ENCODE measurements at regions not wholly inside any gene's neighbourhood (a gene's known extent, or its start where the extent isn't known, plus 50 kb on each side); places are given as distances from the start of the nearest gene placed in this dataset.
"Not testable (repeated sequence)": the region's sequence is repeated elsewhere in the genome, so short reads cannot be mapped to it uniquely, and the experiment has no call there.

GRCh38 chr4:79182209-79182608 lies 143.7 kb downstream of the NAA11 start:
- no peak for DNase-seq (ENCODE audit: low read depth in 1 of 2, low spot score in 2 of 2)

GRCh38 chr4:79181190-79181589 lies 144.7 kb downstream of the NAA11 start:
- DNase-seq (ENCODE audit: low read depth in 1 of 2, low spot score in 2 of 2): no peak

More at GRCh38 chr4:79182209-79182608, 143.7 kb downstream of the NAA11 start:
- Histone ChIP-seq H3K9me3 (replicated peaks) (no peaks in the 10 kb centered on the region), H3K27me3 (replicated peaks) (no peaks in the 10 kb centered on the region), H3K36me3 (no peaks in the 10 kb centered on the region), H3K4me3 (no peak overlapping the region), H3K4me1 (replicated peaks) (no peaks in the 10 kb centered on the region), H3K27ac (no peak overlapping the region)

GRCh38 chr4:79178760-79179159 lies 147.1 kb downstream of the NAA11 start:
- Histone ChIP-seq H3K36me3 (no peaks in the 10 kb centered on the region), H3K4me3 (no peak overlapping the region), H3K4me1 (replicated peaks) (no peaks in the 10 kb centered on the region), H3K27ac (no peak overlapping the region), H3K9me3 (replicated peaks) (no peaks in the 10 kb centered on the region), H3K27me3 (replicated peaks) (no peaks in the 10 kb centered on the region)
- DNase-seq (ENCODE audit: low read depth in 1 of 2, low spot score in 2 of 2): no peak

More at GRCh38 chr4:79181190-79181589, 144.7 kb downstream of the NAA11 start:
- Histone ChIP-seq H3K27ac (no peak overlapping the region), H3K9me3 (replicated peaks) (no peaks in the 10 kb centered on the region), H3K4me3 (no peak overlapping the region), H3K27me3 (replicated peaks) (no peaks in the 10 kb centered on the region), H3K36me3 (no peaks in the 10 kb centered on the region), H3K4me1 (replicated peaks) (no peaks in the 10 kb centered on the region)

- H3K27ac ChIP-seq: no peak overlapping the region
- H3K36me3 ChIP-seq: no peaks in the 10 kb centered on the region
These were observed 148.5 kb downstream of the NAA11 start for GRCh38 chr4:79177388-79177787.

GRCh38 chr4:79176351-79176750 lies 149.5 kb downstream of the NAA11 start:
- Histone ChIP-seq H3K36me3 (no peaks in the 10 kb centered on the region), H3K4me1 (replicated peaks) (no peaks in the 10 kb centered on the region), H3K4me3 (no peak overlapping the region), H3K9me3 (replicated peaks) (no peaks in the 10 kb centered on the region), H3K27ac (no peak overlapping the region), H3K27me3 (replicated peaks) (no peaks in the 10 kb centered on the region)
- DNase-seq (ENCODE audit: low read depth in 1 of 2, low spot score in 2 of 2): no peak

More at GRCh38 chr4:79177388-79177787, 148.5 kb downstream of the NAA11 start:
- no peak for DNase-seq (ENCODE audit: low read depth in 1 of 2, low spot score in 2 of 2)
- Histone ChIP-seq H3K9me3 (replicated peaks) (no peaks in the 10 kb centered on the region), H3K27me3 (replicated peaks) (no peaks in the 10 kb centered on the region), H3K4me3 (no peak overlapping the region), H3K4me1 (replicated peaks) (no peaks in the 10 kb centered on the region)

GRCh38 chr4:79175716-79176115 lies 150.1 kb downstream of the NAA11 start:
- no peak for DNase-seq (ENCODE audit: low read depth in 1 of 2, low spot score in 2 of 2)
- Histone ChIP-seq H3K4me1 (replicated peaks) (no peaks in the 10 kb centered on the region), H3K36me3 (no peaks in the 10 kb centered on the region), H3K4me3 (no peak overlapping the region), H3K27ac (no peak overlapping the region), H3K27me3 (replicated peaks) (no peaks in the 10 kb centered on the region), H3K9me3 (replicated peaks) (no peaks in the 10 kb centered on the region)

GRCh38 chr4:79174490-79175252 lies 151.2 kb downstream of the NAA11 start:
- H3K27me3 ChIP-seq (replicated peaks): no peaks in the 10 kb centered on the region
- H3K4me1 ChIP-seq (replicated peaks): no peaks in the 10 kb centered on the region
- H3K36me3 ChIP-seq: no peaks in the 10 kb centered on the region
- H3K4me3 ChIP-seq: no peak overlapping the region
- H3K9me3 ChIP-seq (replicated peaks): no peaks in the 10 kb centered on the region
- no peak overlapping the region for H3K27ac ChIP-seq
- DNase-seq (ENCODE audit: low read depth in 1 of 2, low spot score in 2 of 2): no peak

GRCh38 chr4:79173186-79173585 lies 152.7 kb downstream of the NAA11 start:
- H3K36me3 ChIP-seq: no peaks in the 10 kb centered on the region
- no peaks in the 10 kb centered on the region for H3K4me1 ChIP-seq (replicated peaks)
- no peaks in the 10 kb centered on the region for H3K9me3 ChIP-seq (replicated peaks)
- H3K4me3 ChIP-seq: no peak overlapping the region
- no peaks in the 10 kb centered on the region for H3K27me3 ChIP-seq (replicated peaks)
- DNase-seq (ENCODE audit: low read depth in 1 of 2, low spot score in 2 of 2): no peak
- no peak overlapping the region for H3K27ac ChIP-seq

GRCh38 chr4:79170077-79170476 lies 155.8 kb downstream of the NAA11 start:
- Histone ChIP-seq H3K36me3 (no peaks in the 10 kb centered on the region), H3K9me3 (replicated peaks) (no peaks in the 10 kb centered on the region), H3K4me1 (replicated peaks) (no peaks in the 10 kb centered on the region), H3K27ac (no peak overlapping the region), H3K4me3 (no peak overlapping the region), H3K27me3 (replicated peaks) (no peaks in the 10 kb centered on the region)
- no peak for DNase-seq (ENCODE audit: low read depth in 1 of 2, low spot score in 2 of 2)

GRCh38 chr4:79164907-79165610 lies 160.8 kb downstream of the NAA11 start:
- no peak overlapping the region for H3K4me3 ChIP-seq
- H3K36me3 ChIP-seq: no peaks in the 10 kb centered on the region
- no peak overlapping the region for H3K27ac ChIP-seq
- no peak for DNase-seq (ENCODE audit: low read depth in 1 of 2, low spot score in 2 of 2)
- no peaks in the 10 kb centered on the region for H3K4me1 ChIP-seq (replicated peaks)
- no peaks in the 10 kb centered on the region for H3K27me3 ChIP-seq (replicated peaks)
- no peaks in the 10 kb centered on the region for H3K9me3 ChIP-seq (replicated peaks)

- no peak overlapping the region for H3K27ac ChIP-seq
- no peaks in the 10 kb centered on the region for H3K9me3 ChIP-seq (replicated peaks)
- no peaks in the 10 kb centered on the region for H3K4me1 ChIP-seq (replicated peaks)
- no peak for DNase-seq (ENCODE audit: low read depth in 1 of 2, low spot score in 2 of 2)
- H3K4me3 ChIP-seq: no peak overlapping the region
- H3K36me3 ChIP-seq: no peaks in the 10 kb centered on the region
- H3K27me3 ChIP-seq (replicated peaks): no peaks in the 10 kb centered on the region
These were observed 161.8 kb downstream of the NAA11 start for GRCh38 chr4:79163981-79164490.

GRCh38 chr4:79160962-79161361 lies 164.9 kb downstream of the NAA11 start:
- Histone ChIP-seq H3K27me3 (replicated peaks) (no peaks in the 10 kb centered on the region), H3K4me3 (no peak overlapping the region), H3K36me3 (no peaks in the 10 kb centered on the region), H3K9me3 (replicated peaks) (no peaks in the 10 kb centered on the region), H3K4me1 (replicated peaks) (no peaks in the 10 kb centered on the region), H3K27ac (no peak overlapping the region)
- DNase-seq (ENCODE audit: low read depth in 1 of 2, low spot score in 2 of 2): no peak

- H3K4me3 ChIP-seq; H3K27me3 ChIP-seq (replicated peaks); H3K27ac ChIP-seq; H3K36me3 ChIP-seq; DNase-seq (ENCODE audit: low read depth in 1 of 2, low spot score in 2 of 2); H3K4me1 ChIP-seq (replicated peaks); H3K9me3 ChIP-seq (replicated peaks): not testable (repeated sequence)
These were observed 167.2 kb downstream of the NAA11 start for GRCh38 chr4:79158705-79159104.

- Histone ChIP-seq H3K27ac (no peak overlapping the region), H3K4me3 (no peak overlapping the region), H3K36me3 (no peaks in the 10 kb centered on the region), H3K9me3 (replicated peaks) (peaks cover 4% of the 10 kb centered on the region; the same call in 1 of the 2 replicates), H3K4me1 (replicated peaks) (no peaks in the 10 kb centered on the region), H3K27me3 (replicated peaks) (no peaks in the 10 kb centered on the region)
- no peak for DNase-seq (ENCODE audit: low read depth in 1 of 2, low spot score in 2 of 2)
These were observed 170.5 kb downstream of the NAA11 start for GRCh38 chr4:79155336-79155735.
